H1 (cell line): ENCODE measurements at regions not wholly inside any gene's neighbourhood (a gene's known extent, or its start where the extent isn't known, plus 50 kb on each side); places are given as distances from the start of the nearest gene placed in this dataset.

Experiments used
- CTCF ChIA-PET: fragments of 300-600 bp; sonication (Branson Sonifier 250); formaldehyde crosslinking; loops from one replicate; lab custom pipeline; 2021; ENCODE audit not compliant: partially characterized antibody; lab: Charles Lee
- POLR2A ChIA-PET: fragments of 300-600 bp; sonication (Branson Sonifier 250); formaldehyde crosslinking; loops from one replicate; lab custom pipeline; 2021; ENCODE audit warnings: inconsistent platforms; ENCODE audit not compliant: partially characterized antibody; lab: Charles Lee
- DNase-seq, 2 experiments: peaks; one replicate each; pipeline versions ENCODE4 v3.0.0 to v3.0.0-alpha.2; 2010 to 2022; ENCODE audit warnings: low spot score in 2 of 2, low read depth in 1 of 2, mixed read lengths in 1 of 2
- FAIRE-seq: peaks from 2 replicates; lab custom pipeline; 2011; peaks lifted over from hg19 to GRCh38; lab: Jason Lieb, UNC
- H2AFZ ChIP-seq: 2 replicates; pipeline ENCODE4 v1.8.1; 2012; ENCODE audit warnings: low read length, inconsistent platforms
- H2AK5ac ChIP-seq: 2 replicates; pipeline ENCODE4 v1.6.1; 2013; ENCODE audit warnings: low read depth, low read length
- H2BK120ac ChIP-seq: replicated peaks from 2 replicates; pipeline ENCODE3; 2013; ENCODE audit warnings: low read depth, low read length, inconsistent platforms
- H2BK12ac ChIP-seq: 2 replicates; pipeline ENCODE4 v1.6.1; 2013; ENCODE audit warnings: low read depth, low read length
- H2BK15ac ChIP-seq: 2 replicates; pipeline ENCODE4 v1.6.1; 2013; ENCODE audit warnings: low read length
- H2BK20ac ChIP-seq: 2 replicates; pipeline ENCODE4 v1.6.1; 2013; ENCODE audit warnings: low read length
- H2BK5ac ChIP-seq: 2 replicates; pipeline ENCODE4 v1.6.1; 2013; ENCODE audit warnings: low read depth, low read length
- H3K14ac ChIP-seq: 2 replicates; pipeline ENCODE4 v1.6.1; 2013; ENCODE audit warnings: inconsistent platforms; ENCODE audit not compliant: insufficient read length
- H3K18ac ChIP-seq: 2 replicates; pipeline ENCODE4 v1.6.1; 2013; ENCODE audit warnings: low read length; ENCODE audit errors: extremely low read depth
- H3K23ac ChIP-seq: 2 replicates; pipeline ENCODE4 v1.6.1; 2013; ENCODE audit warnings: inconsistent platforms; ENCODE audit not compliant: insufficient read length
- H3K23me2 ChIP-seq: 2 replicates; pipeline ENCODE4 v1.6.1; 2013; ENCODE audit warnings: low read depth, low read length
- H3K27ac ChIP-seq: 2 replicates; pipeline ENCODE4 v1.6.1; 2011; ENCODE audit warnings: low read depth, low read length, inconsistent platforms
- H3K27me3 ChIP-seq, 4 experiments: replicated peaks in 1 of 4; 1 replicate in 1 of 4; 2 replicates in 3 of 4; pipeline versions ENCODE4 v1.6.1 to v1.8.1; 2011 to 2013; ENCODE audit warnings: low read length in 3 of 4, mild to moderate bottlenecking in 3 of 4, inconsistent platforms in 2 of 4, mixed read lengths in 2 of 4, moderate library complexity in 1 of 4; ENCODE audit not compliant: control insufficient read depth in 3 of 4, insufficient read depth in 3 of 4; ENCODE audit errors: extremely low read depth in 1 of 4
- H3K36me3 ChIP-seq, 4 experiments: 2 replicates each; pipeline versions ENCODE4 v1.6.1 to v1.8.1; 2011 to 2013; ENCODE audit warnings: mild to moderate bottlenecking in 4 of 4, low read length in 3 of 4, moderate library complexity in 2 of 4, control low read depth in 1 of 4, inconsistent platforms in 1 of 4; ENCODE audit not compliant: insufficient read depth in 4 of 4, control insufficient read depth in 2 of 4
- H3K4ac ChIP-seq: replicated peaks from 2 replicates; pipeline ENCODE3; 2013; ENCODE audit warnings: low read length, low read depth, mixed read lengths, inconsistent platforms; ENCODE audit not compliant: insufficient read length
- H3K4me1 ChIP-seq, 4 experiments: replicated peaks in 1 of 4; 1 replicate in 1 of 4; 2 replicates in 3 of 4; pipeline versions ENCODE4 v1.6.1 to v1.8.1; 2011 to 2013; ENCODE audit warnings: low read length in 3 of 4, inconsistent platforms in 2 of 4, mixed read lengths in 1 of 4; ENCODE audit not compliant: insufficient read depth in 4 of 4, control insufficient read depth in 3 of 4
- H3K4me2 ChIP-seq, 2 experiments: 2 replicates each; pipeline versions ENCODE4 v1.6.1 to v1.8.1; 2011 to 2013; ENCODE audit warnings: low read depth in 2 of 2, low read length in 2 of 2, control low read depth in 1 of 2, inconsistent platforms in 1 of 2, mild to moderate bottlenecking in 1 of 2; ENCODE audit not compliant: insufficient read depth in 1 of 2
- H3K4me3 ChIP-seq, 4 experiments: fragments of 200-600, 300-600 bp in 1 of 4; sonication (generic), shearing (Covaris generic), sonication (Bioruptor Twin) in 1 of 4; 2 replicates each; pipeline versions ENCODE4 v1.5.1 to v1.8.1; 2011 to 2016; ENCODE audit warnings: low read length in 4 of 4, low read depth in 3 of 4, control low read depth in 2 of 4, inconsistent platforms in 2 of 4, mild to moderate bottlenecking in 2 of 4, mixed read lengths in 1 of 4, moderate library complexity in 1 of 4; ENCODE audit not compliant: insufficient read depth in 2 of 4; ENCODE audit errors: extremely low read depth in 1 of 4
- H3K56ac ChIP-seq: replicated peaks from 2 replicates; pipeline ENCODE3; 2013; ENCODE audit warnings: low read depth, mild to moderate bottlenecking, mixed read lengths, low read length, inconsistent platforms; ENCODE audit not compliant: insufficient read length
- H3K79me1 ChIP-seq: 2 replicates; pipeline ENCODE4 v1.6.1; 2013; ENCODE audit warnings: low read depth, low read length, control low read depth
- H3K79me2 ChIP-seq, 2 experiments: 2 replicates each; pipeline versions ENCODE4 v1.6.1 to v1.8.1; 2012 to 2013; ENCODE audit warnings: low read length in 2 of 2, mild to moderate bottlenecking in 2 of 2, inconsistent platforms in 1 of 2; ENCODE audit not compliant: insufficient read depth in 2 of 2, control insufficient read depth in 1 of 2
- H3K9ac ChIP-seq, 4 experiments: replicated peaks in 1 of 4; 1 replicate in 1 of 4; 2 replicates in 3 of 4; pipeline versions ENCODE4 v1.6.1 to v1.8.1; 2011 to 2013; ENCODE audit warnings: low read depth in 3 of 4, low read length in 3 of 4, control low read depth in 2 of 4, mild to moderate bottlenecking in 2 of 4, moderate library complexity in 2 of 4, inconsistent platforms in 1 of 4; ENCODE audit errors: extremely low read depth in 1 of 4
- H3K9me3 ChIP-seq, 2 experiments: 2 replicates each; pipeline versions ENCODE4 v1.6.1 to v1.8.1; 2012 to 2013; ENCODE audit warnings: mild to moderate bottlenecking in 2 of 2, moderate library complexity in 2 of 2, control low read depth in 1 of 2, inconsistent platforms in 1 of 2, low read depth in 1 of 2, low read length in 1 of 2, mixed read lengths in 1 of 2; ENCODE audit not compliant: insufficient read depth in 2 of 2
- H4K20me1 ChIP-seq, 2 experiments: replicated peaks in 1 of 2; 2 replicates each; pipeline versions ENCODE3 to v1.8.1; 2011 to 2013; ENCODE audit warnings: inconsistent platforms in 2 of 2, low read length in 2 of 2, mild to moderate bottlenecking in 1 of 2; ENCODE audit not compliant: insufficient read depth in 2 of 2, control insufficient read depth in 1 of 2
- H4K5ac ChIP-seq: 2 replicates; pipeline ENCODE4 v1.6.1; 2013; ENCODE audit warnings: low read length, low read depth, mixed read lengths, inconsistent platforms; ENCODE audit not compliant: insufficient read length
- H4K8ac ChIP-seq: 2 replicates; pipeline ENCODE4 v1.8.0; 2013; ENCODE audit warnings: mild to moderate bottlenecking, moderate library complexity, low read length, inconsistent platforms; ENCODE audit not compliant: insufficient read depth; ENCODE audit errors: extremely low read depth
- H4K91ac ChIP-seq: replicated peaks from 2 replicates; pipeline ENCODE3; 2013; ENCODE audit warnings: low read length, mixed read lengths, inconsistent platforms; ENCODE audit not compliant: insufficient read length
- BACH1 ChIP-seq: IDR thresholded peaks from 2 replicates; pipeline ENCODE4 v1.6.1; 2012; ENCODE audit warnings: low read length, improper control_type of control experiment
- CTCF ChIP-seq, 3 experiments: IDR thresholded peaks; 1 replicate in 2 of 3; 2 replicates in 1 of 3; pipeline versions ENCODE4 v1.5.1 to v1.6.1; 2011; ENCODE audit warnings: low read length in 3 of 3, mild to moderate bottlenecking in 3 of 3, inconsistent platforms in 2 of 3, low read depth in 1 of 3, moderate library complexity in 1 of 3; ENCODE audit not compliant: insufficient read depth in 1 of 3; ENCODE audit errors: control extremely low read depth in 1 of 3
- EP300 ChIP-seq, 2 experiments: IDR thresholded peaks; 1 replicate in 1 of 2; 2 replicates in 1 of 2; pipeline ENCODE4 v1.6.1; 2011 to 2012; ENCODE audit warnings: low read depth in 2 of 2, low read length in 2 of 2, mild to moderate bottlenecking in 2 of 2, borderline replicate concordance in 1 of 2, inconsistent platforms in 1 of 2, moderate library complexity in 1 of 2
- KDM4A ChIP-seq: IDR thresholded peaks from one replicate; pipeline ENCODE4 v1.7.1; 2012; ENCODE audit warnings: low read depth, mild to moderate bottlenecking, moderate library complexity, low read length, inconsistent platforms; ENCODE audit not compliant: severe bottlenecking
- RAD21 ChIP-seq, 2 experiments: IDR thresholded peaks in 1 of 2; conservative IDR thresholded peaks in 1 of 2; 2 replicates each; pipeline ENCODE4 v1.6.1; 2011; ENCODE audit warnings: low read depth in 2 of 2, low read length in 2 of 2, improper control_type of control experiment in 1 of 2, inconsistent platforms in 1 of 2, mild to moderate bottlenecking in 1 of 2, moderate library complexity in 1 of 2
- SIN3A ChIP-seq, 2 experiments: IDR thresholded peaks in 1 of 2; conservative IDR thresholded peaks in 1 of 2; 2 replicates each; pipeline ENCODE4 v1.6.1; 2011 to 2012; ENCODE audit warnings: low read length in 2 of 2, improper control_type of control experiment in 1 of 2, low read depth in 1 of 2, mild to moderate bottlenecking in 1 of 2
- SP2 ChIP-seq: IDR thresholded peaks from 2 replicates; pipeline ENCODE4 v1.6.1; 2012; ENCODE audit warnings: mild to moderate bottlenecking, low read length, inconsistent platforms
- TCF12 ChIP-seq: IDR thresholded peaks from 2 replicates; pipeline ENCODE4 v1.6.1; 2011; ENCODE audit warnings: low read depth, mild to moderate bottlenecking, low read length
- TEAD4 ChIP-seq: IDR thresholded peaks from 2 replicates; pipeline ENCODE4 v1.6.1; 2012; ENCODE audit warnings: low read depth, low read length, inconsistent platforms, mixed read lengths
- WGBS, 2 experiments: shearing (Covaris generic) in 1 of 2; methylation state at CpG; one replicate each; pipeline versions ENCODE4 v1.1.6 to v1.1.7; 2013 to 2015; ENCODE audit warnings: low lambda C conversion rate in 2 of 2, mixed read lengths in 2 of 2, inconsistent platforms in 1 of 2, low coverage in 1 of 2, missing lambda C conversion rate in 1 of 2; ENCODE audit not compliant: insufficient replicate concordance in 2 of 2, insufficient coverage in 1 of 2, insufficient read length in 1 of 2; ENCODE audit errors: extremely low coverage in 1 of 2, missing lambda C conversion rate in 1 of 2; 5-methylcytosine and 5-hydroxymethylcytosine counted together

- 89% methylated on average over 2 of the region's 2 CpGs; no CpG with 5 or more reads in 1 of the 2 experiments for WGBS, 2 experiments
- no peak overlapping the region for H4K91ac ChIP-seq
- no peak overlapping the region for H2BK20ac ChIP-seq
- no peak overlapping the region for H3K56ac ChIP-seq
- no peaks in the 10 kb centered on the region for H3K23me2 ChIP-seq
- no peak for TF ChIP-seq TEAD4
- no peak for TF ChIP-seq KDM4A
- no peak for TF ChIP-seq SIN3A (conservative IDR thresholded peaks at IDR 0.05 in 1 of 2, IDR thresholded peaks at IDR 0.05 in 1 of 2; ENCODE audit: low read depth in 1 of 2, low read length in 2 of 2)
- TF ChIP-seq CTCF (IDR thresholded peaks at IDR 0.05; ENCODE audit: control extremely low read depth in 1 of 3, insufficient read depth in 1 of 3, low read depth in 1 of 3, low read length in 3 of 3), result no peak
- no peak for TF ChIP-seq EP300 (IDR thresholded peaks at IDR 0.05; ENCODE audit: borderline replicate concordance in 1 of 2, low read depth in 2 of 2, low read length in 2 of 2)
- no peak for TF ChIP-seq TCF12
- TF ChIP-seq BACH1, result no peak
- TF ChIP-seq SP2, result no peak
- TF ChIP-seq RAD21 (IDR thresholded peaks at IDR 0.05 in 1 of 2, conservative IDR thresholded peaks at IDR 0.05 in 1 of 2; ENCODE audit: low read depth in 2 of 2, low read length in 2 of 2), result no peak
- ChIA-PET CTCF (interaction anchor here (0.8 kb wide), 1 partner anchor 44 kb away, joined by 3 read pairs; no protein-coding TSS in a partner anchor), POLR2A (no interaction called here)
- no peak overlapping the region for H2BK5ac ChIP-seq
- H3K27me3 ChIP-seq, result no peaks in the 10 kb centered on the region
- no peak overlapping the region for H3K4ac ChIP-seq
- H2AK5ac ChIP-seq, result no peak overlapping the region
- no peak overlapping the region for H2BK120ac ChIP-seq
- no peaks in the 10 kb centered on the region for H3K79me1 ChIP-seq
- H2BK15ac ChIP-seq, result no peak overlapping the region
- no peaks in the 10 kb centered on the region for H3K79me2 ChIP-seq
- no peak overlapping the region for H4K8ac ChIP-seq
- H3K18ac ChIP-seq, result no peak overlapping the region
- H3K14ac ChIP-seq, result no peak overlapping the region
- no peak overlapping the region for H3K23ac ChIP-seq
- no peaks in the 10 kb centered on the region for H3K4me1 ChIP-seq
- H4K20me1 ChIP-seq, result no peaks in the 10 kb centered on the region
- no peak overlapping the region for H3K27ac ChIP-seq
- H3K9ac ChIP-seq, result no peak overlapping the region
- H4K5ac ChIP-seq, result no peak overlapping the region
- H3K4me2 ChIP-seq, result no peak overlapping the region
- no peak overlapping the region for H2AFZ ChIP-seq
- H3K4me3 ChIP-seq, result no peak overlapping the region
- FAIRE-seq (no peak), DNase-seq (no peak)
- no peak overlapping the region for H2BK12ac ChIP-seq
- H3K36me3 ChIP-seq, result no peaks in the 10 kb centered on the region
- H3K9me3 ChIP-seq, result no peaks in the 10 kb centered on the region
These were observed 268.9 kb upstream of the HSF2 start for GRCh38 chr6:122130518-122130917.
